NCI-H446 (cell line): ENCODE measurements at regions not wholly inside any gene's neighbourhood (a gene's known extent, or its start where the extent isn't known, plus 50 kb on each side); places are given as distances from the start of the nearest gene placed in this dataset.

Source experiments
- DNase-seq, 2 experiments: peaks; one replicate each; lab custom pipeline; 2025; lab: John Stamatoyannopoulos, UW

GRCh38 chr18:78650926-78651325 lies 328.7 kb upstream of the SALL3 start:
- DNase-seq: no peak

- DNase-seq: no peak
These were observed 327.5 kb upstream of the SALL3 start for GRCh38 chr18:78652001-78652545.

- no peak for DNase-seq
These were observed 323.7 kb upstream of the SALL3 start for GRCh38 chr18:78655921-78656320.

GRCh38 chr18:78656346-78656925 lies 323.2 kb upstream of the SALL3 start:
- DNase-seq: no peak

GRCh38 chr18:78658531-78658930 lies 321.1 kb upstream of the SALL3 start:
- no peak for DNase-seq

GRCh38 chr18:78659057-78659456 lies 320.6 kb upstream of the SALL3 start:
- DNase-seq: no peak

- no peak for DNase-seq
These were observed 319.9 kb upstream of the SALL3 start for GRCh38 chr18:78659748-78660147.

GRCh38 chr18:78660311-78660710 lies 319.3 kb upstream of the SALL3 start:
- no peak for DNase-seq

GRCh38 chr18:78661316-78661715 lies 318.3 kb upstream of the SALL3 start:
- no peak for DNase-seq

- no peak for DNase-seq
These were observed 316.7 kb upstream of the SALL3 start for GRCh38 chr18:78662879-78663278.

GRCh38 chr18:78664048-78664447 lies 315.6 kb upstream of the SALL3 start:
- DNase-seq: no peak

- no peak for DNase-seq
These were observed 314.8 kb upstream of the SALL3 start for GRCh38 chr18:78664848-78665247.

GRCh38 chr18:78665644-78666043 lies 314.0 kb upstream of the SALL3 start:
- DNase-seq: no peak

GRCh38 chr18:78666666-78667335 lies 312.8 kb upstream of the SALL3 start:
- DNase-seq: no peak

- DNase-seq: no peak
These were observed 308.7 kb upstream of the SALL3 start for GRCh38 chr18:78670778-78671391.

GRCh38 chr18:78671551-78671950 lies 308.1 kb upstream of the SALL3 start:
- DNase-seq: no peak

GRCh38 chr18:78672862-78673446 lies 306.7 kb upstream of the SALL3 start:
- no peak for DNase-seq

GRCh38 chr18:78673516-78674321 lies 305.9 kb upstream of the SALL3 start:
- no peak for DNase-seq

- no peak for DNase-seq
These were observed 304.4 kb upstream of the SALL3 start for GRCh38 chr18:78675231-78675630.

GRCh38 chr18:78676622-78677482 lies 302.8 kb upstream of the SALL3 start:
- DNase-seq: no peak
